GM18870 (cell line): ENCODE measurements at regions not wholly inside any gene's neighbourhood (a gene's known extent, or its start where the extent isn't known, plus 50 kb on each side); places are given as distances from the start of the nearest gene placed in this dataset.
"Not testable (repeated sequence)": the region's sequence is repeated elsewhere in the genome, so short reads cannot be mapped to it uniquely, and the experiment has no call there.

Experiments used
- ATAC-seq: cut with Tn5 transposase; IDR thresholded peaks from one replicate; pipeline ENCODE4 v1.9.1; 2021; ENCODE audit warnings: moderate library complexity; ENCODE audit not compliant: unreplicated experiment

- no peak for ATAC-seq
Observed at GRCh38 chr5:106292654-106293053, 1378.1 kb downstream of the EFNA5 start.

DNA sequence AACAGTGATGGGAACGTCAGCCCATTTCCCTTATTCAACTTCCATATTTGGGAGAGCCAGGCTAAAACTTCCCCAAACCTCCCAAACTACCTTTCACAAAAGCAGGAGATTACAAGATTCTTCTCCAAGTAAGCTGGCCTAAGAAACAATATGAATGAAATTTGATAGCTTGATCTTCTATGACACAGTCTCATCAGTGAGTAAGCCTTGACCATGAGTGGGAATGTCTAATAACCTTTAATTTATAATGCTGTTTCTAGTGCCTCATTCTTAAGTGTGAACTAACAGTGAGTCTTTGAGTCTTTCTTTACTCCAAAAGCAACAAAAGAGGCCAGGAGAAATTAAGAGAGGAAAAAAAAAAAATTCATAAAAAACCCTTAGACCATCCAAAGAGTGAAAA is 1379.9 kb downstream of the EFNA5 start:
- no peak for ATAC-seq

DNA sequence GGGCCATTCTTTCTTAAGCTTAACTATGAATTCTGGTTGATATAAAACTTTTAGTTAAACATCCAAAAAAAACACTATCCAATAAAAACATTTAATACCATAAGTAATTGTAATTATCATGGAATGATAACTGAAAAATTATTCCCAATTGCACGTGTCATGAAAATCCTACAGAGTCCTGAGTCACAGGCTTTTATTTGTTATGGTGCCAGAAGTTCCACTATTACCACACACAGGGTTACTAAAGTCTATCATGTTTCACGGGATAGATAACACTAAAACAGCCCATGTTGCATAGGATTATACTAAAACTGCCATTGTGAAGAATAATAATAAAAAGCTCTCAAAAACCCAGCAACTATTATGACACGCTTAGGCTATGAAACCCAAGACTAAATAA is 1381.8 kb downstream of the EFNA5 start:
- no peak for ATAC-seq

DNA sequence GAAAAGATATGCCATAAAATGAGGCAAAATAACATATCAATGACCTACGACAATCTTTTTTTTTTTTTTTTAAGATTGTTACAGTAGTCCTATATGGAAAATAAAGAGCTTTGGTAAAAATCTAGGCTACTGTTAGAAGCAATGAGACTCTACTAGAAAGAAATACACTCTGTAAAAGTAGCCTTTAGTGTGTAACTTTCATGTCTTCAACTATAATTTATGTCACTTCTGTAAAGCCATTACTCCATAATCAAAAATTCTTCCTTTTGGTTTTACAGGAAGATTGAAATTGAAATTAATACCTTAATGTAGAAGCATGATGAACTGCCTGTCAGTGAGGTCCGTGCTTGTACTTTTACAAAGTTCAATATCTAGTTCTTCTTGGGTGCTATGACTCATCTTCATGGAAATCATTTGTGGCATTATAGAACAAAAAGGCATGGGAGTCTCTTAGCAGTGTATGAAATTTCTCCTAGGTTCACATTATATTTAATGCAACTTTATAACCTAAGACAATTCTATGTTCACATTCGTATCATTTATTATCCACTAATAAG is 1393.1 kb downstream of the EFNA5 start:
- no peak for ATAC-seq

GRCh38 chr5:106269252-106269843 is 1401.4 kb downstream of the EFNA5 start:
- ATAC-seq, result no peak

GRCh38 chr5:106267256-106267655 is 1403.5 kb downstream of the EFNA5 start:
- ATAC-seq, result no peak

DNA sequence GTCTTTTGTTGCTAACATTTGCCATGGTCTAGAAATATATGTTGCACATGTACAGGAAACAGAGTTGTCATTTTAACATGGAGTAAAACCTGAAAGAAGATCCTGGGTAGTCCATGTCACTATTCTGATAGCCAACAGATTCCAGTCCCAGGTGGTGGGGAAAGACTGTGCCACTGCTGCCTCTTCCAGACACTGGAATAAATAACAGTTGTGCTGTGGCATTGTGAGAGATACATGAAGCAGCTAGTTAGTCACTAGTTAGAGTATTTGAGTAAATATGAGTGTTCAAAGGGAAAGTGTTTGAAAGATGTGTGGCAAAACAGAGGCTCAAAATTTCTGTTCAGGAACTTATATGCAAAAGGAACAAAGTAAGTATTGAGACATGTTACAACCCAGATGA is 1408.3 kb downstream of the EFNA5 start:
- no peak for ATAC-seq

DNA sequence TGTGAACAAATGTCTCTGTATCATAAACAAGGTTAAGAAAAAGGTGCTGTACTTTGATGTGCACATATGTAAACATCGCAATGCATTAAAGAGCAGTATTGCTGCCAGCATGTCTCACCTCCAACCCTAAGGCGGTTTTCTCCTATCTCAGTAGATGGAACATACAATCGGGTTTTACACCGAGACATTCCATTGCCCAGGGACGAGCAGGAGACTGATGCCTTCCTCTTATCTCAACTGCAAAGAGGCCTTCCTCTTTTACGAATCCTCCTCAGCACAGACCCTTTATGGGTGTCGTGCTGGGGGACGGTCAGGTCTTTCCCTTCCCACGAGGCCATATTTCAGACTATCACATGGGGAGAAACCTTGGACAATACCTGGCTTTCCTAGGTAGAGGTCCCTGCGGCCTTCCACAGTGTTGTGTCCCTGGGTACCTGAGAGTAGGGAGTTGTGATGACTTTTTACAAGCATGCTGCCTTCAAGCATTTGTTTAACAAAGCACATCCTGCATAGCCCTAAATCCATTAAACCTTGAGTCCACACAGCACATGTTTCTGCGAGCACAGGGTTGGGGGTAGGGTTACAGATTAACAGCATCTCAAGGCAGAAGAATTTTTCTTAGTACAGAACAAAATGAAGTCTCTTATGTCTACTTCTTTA is 1411.2 kb downstream of the EFNA5 start:
- ATAC-seq, result not testable (repeated sequence)

- no peak for ATAC-seq
Observed at GRCh38 chr5:106258591-106259125, 1412.1 kb downstream of the EFNA5 start.

GRCh38 chr5:106254784-106255183 is 1416.0 kb downstream of the EFNA5 start:
- ATAC-seq, result no peak

- ATAC-seq, result not testable (repeated sequence)
Observed at GRCh38 chr5:106246044-106246745, 1424.5 kb downstream of the EFNA5 start.

DNA sequence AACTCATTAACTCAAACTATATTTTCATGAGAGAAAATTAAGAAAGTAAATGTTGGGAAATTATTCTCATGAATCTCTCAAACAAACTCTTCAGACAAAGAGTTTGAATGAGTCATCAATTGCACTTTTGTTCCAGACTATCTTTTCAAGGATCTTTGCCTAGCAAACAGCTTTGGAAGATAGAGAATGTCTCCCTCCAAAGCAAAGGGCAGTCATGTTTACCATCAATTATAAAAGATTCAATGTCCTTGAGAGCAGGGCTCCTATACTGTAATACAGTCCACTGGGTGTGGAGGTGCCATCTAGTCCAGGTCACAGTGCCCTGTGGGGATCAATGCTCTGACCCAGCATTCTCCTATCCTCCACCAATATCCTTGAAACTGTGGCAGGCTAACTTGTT is 1429.3 kb downstream of the EFNA5 start:
- ATAC-seq, result no peak

DNA sequence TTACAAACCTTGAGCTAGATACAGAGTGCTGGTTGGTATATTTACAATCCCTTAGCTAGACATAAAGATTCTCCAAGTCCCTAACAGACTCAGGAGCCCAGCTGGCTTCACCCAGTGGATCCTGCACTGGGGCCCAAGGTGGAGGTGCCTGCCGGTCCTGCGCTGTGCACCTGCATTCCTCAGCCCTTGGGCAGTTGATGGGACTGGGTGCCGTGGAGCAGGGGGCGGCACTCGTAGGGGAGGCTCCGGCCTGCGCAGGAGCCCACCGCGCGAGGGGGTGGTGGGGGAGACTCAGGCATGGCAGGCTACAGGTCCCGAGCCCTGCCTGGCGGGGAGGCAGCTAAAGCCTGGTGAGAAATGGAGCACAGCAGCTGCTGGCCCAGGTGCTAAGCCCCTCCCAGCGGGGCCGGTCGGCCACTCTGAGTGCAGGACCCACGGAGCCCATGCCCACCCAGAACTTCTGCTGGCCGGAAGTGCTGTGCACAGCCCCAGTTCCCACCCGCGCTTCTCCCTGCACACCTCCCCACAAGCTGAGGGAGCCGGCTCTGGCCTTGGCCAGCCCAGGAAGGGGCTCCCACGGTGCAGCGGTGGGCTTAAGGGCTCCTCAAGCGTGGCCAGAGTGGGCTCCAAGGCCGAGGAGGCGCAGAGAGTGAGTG is 1464.7 kb downstream of the EFNA5 start:
- no peak for ATAC-seq

GRCh38 chr5:106202035-106202434 is 1468.7 kb downstream of the EFNA5 start:
- no peak for ATAC-seq

DNA sequence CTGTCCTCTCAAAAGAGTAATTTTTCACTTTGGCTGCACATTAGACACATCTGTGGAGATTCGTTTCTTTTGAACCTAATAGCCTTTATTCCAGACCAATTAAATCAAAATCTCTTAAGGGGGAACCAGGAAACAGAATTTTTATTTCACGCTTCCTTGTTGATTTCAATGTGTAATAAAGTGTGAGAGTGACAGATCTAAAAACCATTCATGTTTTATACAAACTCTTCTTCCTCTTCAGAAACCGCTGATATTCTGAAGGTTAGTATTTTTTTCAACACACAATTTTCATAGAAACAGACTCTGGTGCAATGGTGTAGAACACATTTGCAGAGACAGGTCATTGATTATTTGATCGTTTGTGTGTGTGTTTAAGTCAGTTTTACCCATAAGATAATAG is 1469.8 kb downstream of the EFNA5 start:
- no peak for ATAC-seq

- ATAC-seq, result no peak
Observed at GRCh38 chr5:106195679-106196474, 1474.9 kb downstream of the EFNA5 start.

- no peak for ATAC-seq
Observed at GRCh38 chr5:106189121-106189809, 1481.5 kb downstream of the EFNA5 start.

- ATAC-seq, result peak; percentile 59
Observed at GRCh38 chr5:106185661-106186081, 1485.1 kb downstream of the EFNA5 start.

DNA sequence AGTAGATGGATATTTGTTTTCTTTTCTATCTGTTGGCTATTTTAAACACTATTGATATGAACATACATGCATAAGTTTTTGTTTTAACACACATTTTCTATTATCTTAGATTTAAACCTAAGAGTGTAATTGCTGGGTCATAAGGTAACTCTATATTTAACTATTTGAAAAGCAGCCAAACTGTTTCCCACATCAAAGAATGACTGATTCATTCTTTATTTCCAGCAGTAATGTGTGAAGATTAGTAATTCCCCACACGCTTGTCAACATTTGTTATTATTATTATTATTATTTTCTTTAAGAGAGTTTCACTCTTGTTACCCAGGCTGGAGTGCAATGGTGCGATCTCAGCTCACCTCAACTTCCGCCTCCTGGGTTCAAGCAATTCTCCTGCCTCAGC is 1495.8 kb downstream of the EFNA5 start:
- no peak for ATAC-seq
